ENCODE measurements at regions not wholly inside any gene's neighbourhood (a gene's known extent, or its start where the extent isn't known, plus 50 kb on each side); places are given as distances from the start of the nearest gene placed in this dataset.
A peak's percentile ranks its signal among the peaks of the same experiment; 100 is the strongest.

GRCh38 chr2:173590276-173590861 is 235.7 kb downstream of the CDCA7 start:
- DNase-seq, result peak; percentile 96

DNA sequence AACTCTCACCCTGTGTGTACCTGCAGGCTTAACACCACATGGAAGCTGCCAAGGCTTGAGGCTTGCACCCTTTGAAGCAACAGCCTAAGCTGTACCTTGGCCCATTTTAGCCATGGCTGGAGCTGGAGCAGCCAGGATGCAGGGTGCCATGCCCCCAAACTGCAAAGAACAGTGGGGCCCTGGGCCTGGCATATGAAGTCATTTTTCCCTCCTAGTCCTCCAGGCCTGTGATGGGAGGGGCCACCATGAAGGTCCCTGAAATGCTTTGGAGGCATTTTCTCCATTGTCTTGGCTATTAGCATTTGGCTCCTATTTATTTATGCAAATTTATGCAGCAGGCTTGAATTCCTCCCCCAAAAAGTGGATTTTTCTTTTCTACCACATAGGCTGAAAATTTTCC is 238.4 kb downstream of the CDCA7 start:
- no peak for DNase-seq

- DNase-seq, result no peak
Observed at GRCh38 chr2:173596244-173596643, 241.6 kb downstream of the CDCA7 start.

DNA sequence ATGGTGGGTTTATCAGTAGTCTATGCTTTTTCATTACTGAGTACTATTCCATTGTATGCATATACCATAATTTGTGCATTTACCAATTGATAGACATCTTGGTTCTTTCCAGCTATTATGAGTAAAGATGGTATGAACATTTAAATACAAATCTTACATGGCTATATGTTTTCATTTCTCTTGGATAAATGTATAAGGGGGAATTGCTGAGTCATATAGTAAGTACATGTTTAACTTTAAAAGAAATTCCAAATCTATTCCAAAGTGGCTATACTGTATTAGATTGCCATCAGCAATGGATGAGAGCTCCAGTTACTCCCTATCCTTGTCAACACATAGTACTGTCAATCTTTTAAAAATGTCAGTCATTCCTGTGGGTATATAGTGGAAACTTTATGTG is 243.9 kb downstream of the CDCA7 start:
- no peak for DNase-seq

DNA sequence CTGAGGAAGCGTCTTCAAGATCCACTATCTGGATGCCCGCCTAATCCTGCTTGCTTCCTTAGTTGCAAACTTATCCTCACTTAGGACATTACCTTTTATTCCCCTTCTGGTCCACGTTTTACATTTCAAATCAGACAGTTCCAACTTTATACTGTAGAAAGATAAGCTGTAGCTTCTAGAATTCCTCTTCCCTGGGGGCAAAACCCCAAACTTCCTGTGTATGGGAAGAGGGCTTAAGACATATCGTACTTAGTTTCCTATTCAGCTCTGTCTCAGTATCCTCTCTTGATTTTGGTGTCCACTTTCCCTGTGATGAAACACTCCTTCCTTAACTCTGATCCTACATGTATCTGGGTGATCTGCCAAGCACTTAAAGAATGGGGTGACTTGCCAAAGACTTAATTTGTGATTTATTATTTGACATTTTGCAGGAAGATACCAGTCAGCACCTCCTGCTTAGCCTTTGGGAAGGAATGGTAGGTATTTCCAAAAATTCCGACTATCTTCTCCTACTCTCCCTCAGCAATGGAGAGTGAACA is 245.2 kb downstream of the CDCA7 start:
- peak; percentile 80 for DNase-seq

- DNase-seq, result no peak
Observed at GRCh38 chr2:173602153-173602795, 247.6 kb downstream of the CDCA7 start.

DNA sequence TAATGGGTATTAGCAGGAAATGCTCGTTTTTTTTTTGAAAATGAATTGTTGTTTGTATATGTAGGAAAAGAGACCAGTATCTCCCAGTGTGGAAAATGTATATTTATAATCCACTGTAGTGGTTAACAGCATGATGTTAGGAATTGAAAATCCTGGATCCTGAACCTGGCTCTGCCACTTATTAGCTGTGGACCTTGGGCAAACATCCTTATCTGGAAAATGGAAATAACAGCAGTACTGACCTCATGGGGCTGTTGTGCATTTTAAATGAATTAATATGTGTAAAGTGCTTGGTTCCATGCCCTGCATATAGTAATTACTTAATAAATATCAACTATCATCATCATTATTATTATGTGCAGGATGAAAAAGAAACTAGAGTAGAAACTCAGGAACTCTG is 251.3 kb downstream of the CDCA7 start:
- no peak for DNase-seq

GRCh38 chr2:173606619-173607248 is 252.1 kb downstream of the CDCA7 start:
- DNase-seq, result peak; percentile 27

GRCh38 chr2:173607606-173608311 is 253.1 kb downstream of the CDCA7 start:
- peak; percentile 62 for DNase-seq

DNA sequence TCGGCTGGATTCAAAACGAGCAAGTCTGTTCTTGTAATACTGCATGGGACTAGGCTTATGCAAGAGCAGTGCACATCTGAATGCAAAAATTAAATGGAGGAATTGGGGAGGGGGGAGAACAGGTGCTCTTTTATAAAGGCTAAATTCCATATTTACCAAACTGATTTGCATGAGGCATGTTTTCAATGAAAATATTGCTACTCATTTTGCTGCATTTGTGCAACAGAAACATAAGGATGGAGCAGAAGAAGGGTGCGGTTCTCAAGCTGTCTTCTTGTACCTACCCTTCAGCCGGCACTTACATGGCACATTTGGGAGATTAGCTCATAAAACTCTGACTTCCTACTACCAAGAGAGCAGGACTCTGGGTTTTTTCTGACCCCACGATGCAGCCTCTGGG is 256.4 kb downstream of the CDCA7 start:
- DNase-seq, result no peak

DNA sequence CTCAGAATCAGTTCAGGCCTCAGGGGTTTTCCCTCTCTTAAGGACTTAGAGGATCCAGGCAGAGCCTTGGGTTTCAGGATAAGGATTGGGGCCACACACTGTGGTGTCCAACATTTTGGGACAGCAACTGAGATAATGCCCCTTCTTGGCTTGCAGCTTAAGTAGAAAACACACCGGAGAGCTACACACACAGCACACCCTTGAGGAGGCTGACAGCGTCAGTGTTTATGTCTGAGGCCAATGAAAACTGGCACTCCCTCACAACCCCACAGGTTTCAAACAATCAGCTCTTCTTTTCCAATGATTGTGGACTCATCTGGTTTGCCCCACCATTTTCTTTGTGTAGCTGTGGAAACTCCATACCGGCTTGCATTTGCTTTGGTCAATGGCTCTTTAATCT is 257.7 kb downstream of the CDCA7 start:
- no peak for DNase-seq

DNA sequence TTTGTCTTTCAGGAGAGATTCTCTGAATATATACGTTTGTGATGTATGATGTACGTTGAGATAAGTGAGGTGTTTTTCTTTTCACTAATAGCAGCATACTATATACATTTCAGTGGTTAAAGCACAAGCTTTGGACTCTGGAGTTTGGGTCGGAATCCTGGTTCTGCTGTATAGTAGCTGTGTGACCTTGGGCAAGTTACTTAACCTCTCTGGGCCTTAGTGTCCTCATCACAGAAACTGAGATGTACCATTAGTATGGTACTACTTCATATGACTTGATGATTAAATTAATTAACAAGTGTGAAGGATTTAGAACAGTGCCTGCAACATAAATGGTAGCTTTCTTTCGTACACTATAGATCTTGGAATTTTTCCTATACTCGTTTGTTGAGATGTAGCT is 258.7 kb downstream of the CDCA7 start:
- DNase-seq, result no peak

GRCh38 chr2:173614265-173614930 is 259.7 kb downstream of the CDCA7 start:
- DNase-seq, result no peak

DNA sequence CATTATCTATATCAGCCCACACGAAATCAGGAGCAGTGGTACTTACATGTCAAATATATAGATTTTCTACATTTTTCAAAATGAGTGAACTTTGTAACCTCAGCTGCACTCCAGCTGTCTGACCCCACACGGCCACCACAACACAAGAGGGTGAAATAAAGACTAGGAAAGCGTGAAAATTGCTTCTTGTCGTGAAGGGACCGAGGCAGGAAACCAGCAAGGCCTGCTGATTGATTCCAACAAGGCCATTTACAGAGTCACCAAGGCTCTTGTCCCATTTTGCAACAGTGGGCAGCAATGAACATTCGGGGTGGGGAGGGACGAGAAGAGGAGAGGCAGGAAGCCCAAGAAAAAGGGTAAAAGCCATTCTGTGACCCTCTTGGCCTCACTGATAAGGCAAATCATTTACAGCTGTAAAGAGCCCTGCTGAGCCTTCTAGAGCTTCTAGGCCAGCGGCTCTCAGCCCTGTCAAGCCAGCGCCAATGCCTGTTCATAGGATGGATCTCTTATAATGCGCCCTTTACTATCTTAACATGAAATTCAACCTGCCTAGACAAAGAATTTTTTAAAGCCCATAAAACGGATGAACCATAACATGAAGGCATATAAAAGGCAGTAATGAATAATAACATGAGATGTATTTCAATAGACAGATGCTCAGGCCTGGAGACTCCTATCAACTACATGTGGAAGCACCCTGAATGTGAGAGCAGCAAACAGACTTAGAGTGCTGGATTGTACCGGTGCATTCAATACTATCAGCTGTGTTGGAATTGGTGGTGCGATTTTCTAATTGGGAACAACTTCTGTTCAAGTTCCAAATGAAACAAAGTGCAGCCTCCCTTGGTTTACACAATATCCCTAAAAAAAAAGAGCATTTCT is 269.0 kb downstream of the CDCA7 start:
- no peak for DNase-seq

DNA sequence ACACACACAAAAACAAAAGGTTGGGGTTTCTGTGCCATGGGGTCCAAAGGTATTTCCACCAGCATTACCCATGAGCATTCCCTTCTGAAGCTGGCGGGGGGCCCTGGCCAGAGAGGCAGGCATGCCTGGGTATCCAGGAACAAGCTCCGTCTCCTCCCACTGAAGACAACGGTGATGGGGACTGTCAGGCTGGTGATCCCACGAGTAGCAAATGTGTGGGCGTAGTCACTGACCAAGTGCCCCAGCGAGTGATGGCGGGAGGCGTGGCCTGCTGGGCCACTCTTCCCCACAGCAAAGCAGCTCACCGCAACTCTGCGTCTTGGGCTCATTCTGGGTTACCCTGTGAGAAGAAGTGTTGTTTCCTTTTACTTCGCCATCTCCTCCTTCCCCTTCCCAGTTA is 270.6 kb downstream of the CDCA7 start:
- DNase-seq, result no peak

GRCh38 chr2:173629076-173629475 is 274.4 kb downstream of the CDCA7 start:
- DNase-seq, result no peak

- peak; percentile 20 for DNase-seq
Observed at GRCh38 chr2:173630425-173631126, 275.9 kb downstream of the CDCA7 start.

- DNase-seq, result peak; percentile 23
Observed at GRCh38 chr2:173631127-173631460, 276.4 kb downstream of the CDCA7 start.

GRCh38 chr2:173644146-173644545 is 289.5 kb downstream of the CDCA7 start:
- peak; percentile 66 for DNase-seq

GRCh38 chr2:173647681-173648311 is 293.1 kb downstream of the CDCA7 start:
- DNase-seq, result peak; percentile 65

DNA sequence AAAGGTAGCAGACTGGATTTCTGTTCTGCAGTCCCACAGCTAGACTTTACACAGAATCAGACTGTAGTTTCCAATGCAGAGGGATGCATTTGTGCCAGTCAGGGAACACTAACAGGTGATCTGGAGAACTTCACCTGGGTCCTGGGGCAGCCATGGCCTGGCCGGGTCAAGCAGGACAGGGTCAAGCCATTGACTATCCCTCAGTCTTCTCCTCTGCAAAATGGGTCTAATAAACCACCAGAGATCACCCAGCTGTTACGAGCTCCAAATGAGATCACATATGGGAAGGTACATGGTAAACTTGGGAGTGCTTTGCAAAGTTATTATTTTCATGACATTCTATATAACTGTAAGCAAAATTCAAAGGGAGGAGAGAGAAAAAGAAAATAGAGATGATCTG is 294.1 kb downstream of the CDCA7 start:
- no peak for DNase-seq

Data from fibroblast of upper back skin (primary cell).